ENCODE measurements at regions not wholly inside any gene's neighbourhood (a gene's known extent, or its start where the extent isn't known, plus 50 kb on each side); places are given as distances from the start of the nearest gene placed in this dataset.

DNA sequence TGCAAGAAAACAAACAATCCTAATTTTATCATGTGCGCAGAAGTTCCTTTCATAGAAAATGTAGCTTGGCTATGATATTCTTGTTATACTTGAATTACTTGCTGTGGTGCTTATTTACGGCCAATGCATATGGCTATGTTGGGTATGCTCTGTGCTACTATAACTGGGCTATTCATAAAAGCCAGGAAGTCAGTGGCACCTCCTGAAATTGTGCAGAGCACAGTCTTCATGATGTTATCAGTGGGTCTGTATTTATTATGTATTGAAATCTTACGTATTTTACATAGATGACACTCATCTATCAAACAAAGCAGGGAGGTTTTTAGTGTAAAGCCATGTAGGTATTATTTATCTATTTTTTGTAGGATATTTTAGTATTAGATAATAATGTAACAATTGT lies 196.5 kb upstream of the NAALADL2 start:
- no peak overlapping the region for H3K27ac Mint-ChIP-seq
- H3K9me3 Mint-ChIP-seq = peaks cover 8% of the 10 kb centered on the region
- no peaks in the 10 kb centered on the region for H3K27me3 Mint-ChIP-seq
- no peak for DNase-seq
- H3K4me1 Mint-ChIP-seq (ENCODE audit: low read depth) = no peaks in the 10 kb centered on the region
- no peak overlapping the region for H3K4me3 Mint-ChIP-seq
- no peaks in the 10 kb centered on the region for H3K36me3 Mint-ChIP-seq (ENCODE audit: low read depth)

DNA sequence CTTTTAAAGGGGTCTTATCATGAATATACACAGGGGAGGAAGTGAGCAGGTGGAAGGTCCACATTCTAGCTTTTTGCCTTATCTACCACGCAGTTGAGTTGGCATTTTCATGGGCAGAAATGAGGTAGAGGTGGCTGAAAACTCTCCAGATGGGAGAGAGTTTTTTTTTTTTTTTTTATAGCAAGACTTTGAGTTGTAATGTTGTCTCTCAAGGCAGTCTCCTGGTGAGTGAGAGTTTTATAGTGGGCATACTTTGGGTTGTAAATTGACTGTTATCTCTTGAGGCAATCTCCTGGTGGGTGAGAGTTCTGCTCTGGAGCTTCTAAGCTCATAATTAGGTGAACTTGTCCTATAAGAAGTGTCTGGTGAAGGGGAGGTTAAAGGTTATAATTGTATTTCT lies 191.7 kb upstream of the NAALADL2 start:
- Mint-ChIP-seq H3K27me3 (no peaks in the 10 kb centered on the region), H3K4me1 (ENCODE audit: low read depth) (no peaks in the 10 kb centered on the region), H3K4me3 (no peak overlapping the region), H3K9me3 (peaks cover 6% of the 10 kb centered on the region), H3K27ac (no peak overlapping the region), H3K36me3 (ENCODE audit: low read depth) (no peaks in the 10 kb centered on the region)
- DNase-seq = no peak

DNA sequence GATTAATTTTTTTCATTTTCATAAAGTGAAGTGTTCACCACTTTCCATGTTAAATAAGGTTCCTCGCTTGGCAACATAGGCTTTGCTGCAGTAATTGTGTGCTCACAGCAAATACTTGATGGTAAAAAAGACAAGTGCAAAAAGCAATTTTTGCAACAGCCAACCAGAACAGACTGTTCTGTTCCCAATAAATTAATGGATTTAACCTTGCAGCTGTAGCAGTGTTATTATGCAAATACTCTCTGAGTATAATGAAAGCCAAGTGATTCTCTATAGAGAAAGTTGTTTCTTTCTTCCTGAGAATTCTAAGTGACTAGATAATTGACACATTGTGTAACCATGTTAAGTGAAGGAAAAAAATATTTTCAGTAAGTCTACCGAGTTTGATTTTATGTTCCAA lies 183.7 kb upstream of the NAALADL2 start:
- H3K36me3 Mint-ChIP-seq (ENCODE audit: low read depth) = no peaks in the 10 kb centered on the region
- DNase-seq = no peak
- no peak overlapping the region for H3K4me3 Mint-ChIP-seq
- H3K4me1 Mint-ChIP-seq (ENCODE audit: low read depth) = no peaks in the 10 kb centered on the region
- peaks cover 3% of the 10 kb centered on the region for H3K9me3 Mint-ChIP-seq
- no peaks in the 10 kb centered on the region for H3K27me3 Mint-ChIP-seq
- no peak overlapping the region for H3K27ac Mint-ChIP-seq

DNA sequence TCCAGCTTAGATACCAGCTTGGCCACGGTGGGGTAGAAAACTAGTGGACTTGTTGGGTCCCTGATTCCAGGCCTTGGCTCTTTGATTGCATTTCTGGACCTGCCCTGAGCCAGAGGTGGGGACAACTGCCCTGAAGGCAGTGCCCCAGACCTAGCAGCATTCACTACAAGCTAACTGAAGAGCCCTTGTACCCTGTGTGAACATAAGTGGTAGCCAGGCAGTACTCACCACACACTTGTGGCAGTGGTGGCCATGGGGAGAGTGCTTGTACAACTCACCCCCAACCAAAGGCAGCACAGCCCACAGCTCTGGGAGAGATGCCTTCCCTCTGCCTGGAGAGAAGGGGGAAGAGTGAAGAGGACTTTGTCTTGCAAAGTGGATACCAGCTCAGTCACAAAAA lies 177.3 kb upstream of the NAALADL2 start:
- DNase-seq = no peak
- Mint-ChIP-seq H3K4me3 (no peak overlapping the region), H3K27me3 (no peaks in the 10 kb centered on the region), H3K4me1 (ENCODE audit: low read depth) (no peaks in the 10 kb centered on the region), H3K9me3 (peaks cover 15% of the 10 kb centered on the region), H3K36me3 (ENCODE audit: low read depth) (no peaks in the 10 kb centered on the region), H3K27ac (no peak overlapping the region)

DNA sequence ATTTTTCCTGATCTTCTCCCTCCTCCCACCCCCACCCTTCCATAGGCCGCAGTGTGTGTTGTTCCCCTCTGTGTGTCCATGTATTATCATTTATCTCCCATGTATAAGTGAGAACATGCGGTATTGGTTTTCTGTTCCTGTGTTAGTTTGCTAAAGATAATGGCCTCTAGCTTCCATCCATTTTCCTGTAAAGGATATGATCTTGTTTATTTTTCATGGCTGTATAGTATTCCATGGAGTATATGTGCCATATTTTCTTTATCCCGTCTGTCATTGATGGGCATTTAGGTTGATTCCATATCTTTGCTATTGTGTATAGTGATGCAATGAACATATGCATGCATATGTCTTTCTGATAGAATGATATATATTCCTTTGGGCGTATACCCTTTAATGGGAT lies 173.3 kb upstream of the NAALADL2 start:
- H3K4me3 Mint-ChIP-seq = no peak overlapping the region
- H3K4me1 Mint-ChIP-seq (ENCODE audit: low read depth) = no peaks in the 10 kb centered on the region
- H3K27me3 Mint-ChIP-seq = no peaks in the 10 kb centered on the region
- no peak overlapping the region for H3K27ac Mint-ChIP-seq
- DNase-seq = no peak
- H3K36me3 Mint-ChIP-seq (ENCODE audit: low read depth) = no peaks in the 10 kb centered on the region
- H3K9me3 Mint-ChIP-seq = peaks cover 24% of the 10 kb centered on the region

DNA sequence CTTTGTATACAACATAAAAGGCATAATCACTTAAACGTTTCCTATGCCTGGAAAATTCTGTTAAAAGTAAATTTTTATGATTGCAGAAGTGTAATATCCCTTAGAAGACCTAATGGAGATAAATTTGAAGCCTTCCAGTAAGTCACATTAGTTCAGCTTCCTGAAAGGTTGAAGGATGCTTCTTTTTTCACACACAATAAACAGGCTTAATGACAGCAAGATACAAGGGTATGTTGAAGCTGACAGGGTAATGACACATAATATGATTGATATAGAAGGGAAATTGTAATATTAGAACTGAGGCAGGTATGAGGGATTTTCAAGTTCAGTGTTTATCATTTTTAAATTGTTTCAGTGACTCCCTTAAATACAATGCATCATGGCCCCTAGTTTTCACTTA lies 161.8 kb upstream of the NAALADL2 start:
- Mint-ChIP-seq H3K9me3 (peaks cover 2% of the 10 kb centered on the region), H3K4me1 (ENCODE audit: low read depth) (no peaks in the 10 kb centered on the region), H3K36me3 (ENCODE audit: low read depth) (no peaks in the 10 kb centered on the region), H3K27me3 (no peaks in the 10 kb centered on the region), H3K4me3 (no peak overlapping the region), H3K27ac (no peak overlapping the region)
- DNase-seq = no peak

DNA sequence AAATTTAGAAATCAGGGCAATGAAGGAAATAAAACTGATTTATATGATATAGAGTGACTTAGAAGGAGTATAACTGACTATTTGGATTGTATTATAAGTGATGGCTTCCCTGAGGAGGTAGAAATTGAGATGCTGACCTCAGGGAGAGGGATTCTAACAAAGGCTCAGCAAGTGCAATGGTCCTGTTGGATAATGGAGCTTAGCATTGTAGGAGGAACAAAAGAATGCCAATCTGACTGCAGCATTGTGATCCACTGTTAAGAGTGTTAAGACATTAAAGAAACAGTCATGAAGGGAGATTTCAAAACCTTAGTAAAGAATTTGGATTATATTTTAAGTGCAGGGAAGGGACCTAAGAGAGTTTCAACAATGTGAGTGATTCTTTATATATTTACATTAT lies 158.4 kb upstream of the NAALADL2 start:
- Mint-ChIP-seq H3K9me3 (peaks cover 5% of the 10 kb centered on the region), H3K4me1 (ENCODE audit: low read depth) (no peaks in the 10 kb centered on the region), H3K27ac (no peak overlapping the region), H3K27me3 (no peaks in the 10 kb centered on the region), H3K4me3 (no peak overlapping the region), H3K36me3 (ENCODE audit: low read depth) (no peaks in the 10 kb centered on the region)
- DNase-seq = no peak

DNA sequence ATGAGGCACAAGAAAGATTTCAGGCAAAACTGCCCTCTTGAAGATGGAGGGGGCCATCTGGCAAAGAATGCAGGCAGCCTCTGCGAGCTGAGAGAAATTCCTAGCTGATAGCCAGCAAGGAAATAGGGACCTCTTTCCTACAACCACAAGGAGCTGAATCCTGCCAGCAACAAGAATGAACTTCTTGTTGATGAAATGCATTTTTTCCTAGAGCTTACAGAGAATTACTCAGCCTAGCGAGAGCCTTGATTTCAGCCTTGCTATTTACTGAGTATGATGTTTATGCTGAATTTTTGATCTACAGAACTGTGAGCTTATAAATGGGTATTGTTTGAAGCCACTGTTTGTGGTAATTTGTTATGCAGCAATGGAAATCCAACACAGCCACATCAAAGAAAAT lies 148.5 kb upstream of the NAALADL2 start:
- no peak for DNase-seq
- no peak overlapping the region for H3K4me3 Mint-ChIP-seq
- H3K36me3 Mint-ChIP-seq (ENCODE audit: low read depth) = no peaks in the 10 kb centered on the region

DNA sequence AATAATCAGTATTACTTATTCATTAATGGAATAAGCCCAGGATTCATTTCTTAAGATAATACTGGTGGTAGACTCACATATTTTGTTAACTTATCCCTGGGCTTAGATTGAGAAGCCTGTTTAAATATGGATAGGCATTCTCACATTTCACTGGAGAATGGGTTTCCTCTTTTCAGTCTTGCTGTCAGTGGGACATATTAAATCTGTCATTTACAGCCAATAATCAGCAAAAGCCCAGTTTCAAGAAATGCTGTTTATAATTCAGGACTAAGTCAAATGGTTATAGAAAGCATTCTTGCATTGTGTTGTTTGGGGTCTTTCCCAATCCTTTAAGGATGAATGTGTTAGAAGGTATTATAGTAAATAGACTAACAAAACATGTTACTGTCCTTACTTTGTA lies 143.7 kb upstream of the NAALADL2 start:
- Mint-ChIP-seq H3K9me3 (no peaks in the 10 kb centered on the region), H3K27me3 (no peaks in the 10 kb centered on the region), H3K27ac (no peak overlapping the region), H3K36me3 (ENCODE audit: low read depth) (no peaks in the 10 kb centered on the region), H3K4me3 (no peak overlapping the region), H3K4me1 (ENCODE audit: low read depth) (no peaks in the 10 kb centered on the region)
- DNase-seq = no peak

More for the DNA sequence above, 148.5 kb upstream of the NAALADL2 start:
- H3K27me3 Mint-ChIP-seq = no peaks in the 10 kb centered on the region
- no peaks in the 10 kb centered on the region for H3K4me1 Mint-ChIP-seq (ENCODE audit: low read depth)
- peaks cover 6% of the 10 kb centered on the region for H3K9me3 Mint-ChIP-seq
- H3K27ac Mint-ChIP-seq = no peak overlapping the region

DNA sequence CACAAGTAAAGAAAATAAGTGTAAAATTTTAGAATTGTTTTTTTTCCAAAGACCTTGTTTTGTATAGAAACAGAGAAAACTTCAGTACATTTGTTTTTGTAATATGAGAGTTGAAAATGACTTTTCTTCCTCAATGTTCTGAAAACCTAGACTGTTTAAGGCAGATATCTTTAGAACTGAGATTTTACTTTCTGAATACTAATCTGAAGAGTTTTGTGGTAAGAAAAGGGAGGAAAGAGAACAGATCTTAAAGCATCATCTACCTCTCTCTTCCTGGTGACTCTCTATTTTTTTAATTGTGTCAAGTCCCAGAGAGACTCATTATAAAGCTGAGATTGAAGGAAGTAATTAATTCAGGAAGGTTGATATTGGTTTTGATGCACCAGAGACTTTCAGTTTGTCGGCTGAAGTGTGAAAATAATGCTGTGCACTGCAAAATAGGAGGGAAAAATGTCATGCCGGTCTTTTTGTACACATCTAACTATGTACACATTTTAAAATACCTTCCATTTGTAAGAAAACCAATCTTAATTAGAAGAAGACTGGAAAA lies 142.1 kb upstream of the NAALADL2 start:
- peaks cover 2% of the 10 kb centered on the region for H3K9me3 Mint-ChIP-seq
- H3K27me3 Mint-ChIP-seq = no peaks in the 10 kb centered on the region
- DNase-seq = no peak

DNA sequence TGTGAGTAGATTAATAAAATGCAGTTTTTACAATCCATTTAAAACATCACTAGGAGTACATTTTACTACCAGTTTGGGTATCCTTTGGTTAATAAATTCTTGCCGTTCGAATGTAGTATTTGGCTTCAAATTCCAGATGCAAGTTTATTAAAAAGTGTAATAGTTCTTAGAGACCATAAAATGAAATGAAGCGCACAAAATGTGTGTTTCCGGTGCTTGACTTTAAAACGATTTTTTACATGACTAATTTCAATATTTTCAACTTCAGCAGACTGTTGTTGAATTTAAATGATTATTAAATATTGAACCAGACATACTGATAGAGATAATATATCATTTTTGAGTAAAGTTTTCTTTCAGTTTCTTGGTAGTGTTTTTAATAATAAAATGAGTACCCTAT lies 138.4 kb upstream of the NAALADL2 start:
- Mint-ChIP-seq H3K9me3 (peaks cover 2% of the 10 kb centered on the region), H3K27ac (no peak overlapping the region), H3K4me3 (no peak overlapping the region), H3K27me3 (no peaks in the 10 kb centered on the region), H3K36me3 (ENCODE audit: low read depth) (no peaks in the 10 kb centered on the region), H3K4me1 (ENCODE audit: low read depth) (no peaks in the 10 kb centered on the region)
- DNase-seq = no peak

More for the DNA sequence above, 142.1 kb upstream of the NAALADL2 start:
- H3K4me3 Mint-ChIP-seq = no peak overlapping the region
- H3K27ac Mint-ChIP-seq = no peak overlapping the region
- H3K4me1 Mint-ChIP-seq (ENCODE audit: low read depth) = no peaks in the 10 kb centered on the region
- H3K36me3 Mint-ChIP-seq (ENCODE audit: low read depth) = no peaks in the 10 kb centered on the region

DNA sequence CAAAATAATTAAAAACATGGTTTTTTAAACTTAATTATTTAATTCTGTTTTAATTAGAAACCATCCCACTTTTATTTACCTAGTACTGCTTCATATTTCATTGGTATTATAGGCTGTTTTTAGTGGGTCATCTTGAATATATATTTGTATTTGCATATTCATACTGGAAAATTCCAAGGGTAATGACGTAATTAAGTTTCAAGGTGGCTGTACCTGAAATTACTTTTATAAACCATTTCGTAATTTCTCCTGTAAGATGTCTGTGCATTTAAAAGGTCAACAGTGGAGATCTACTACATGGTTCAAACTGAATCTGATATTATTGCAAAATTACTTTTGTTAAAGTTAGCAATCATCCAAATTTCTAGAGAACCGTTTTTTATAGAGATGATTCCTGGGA lies 133.8 kb upstream of the NAALADL2 start:
- no peak for DNase-seq
- Mint-ChIP-seq H3K9me3 (peaks cover 8% of the 10 kb centered on the region), H3K4me3 (no peak overlapping the region), H3K4me1 (ENCODE audit: low read depth) (no peaks in the 10 kb centered on the region), H3K27ac (no peak overlapping the region), H3K36me3 (ENCODE audit: low read depth) (no peaks in the 10 kb centered on the region), H3K27me3 (no peaks in the 10 kb centered on the region)

DNA sequence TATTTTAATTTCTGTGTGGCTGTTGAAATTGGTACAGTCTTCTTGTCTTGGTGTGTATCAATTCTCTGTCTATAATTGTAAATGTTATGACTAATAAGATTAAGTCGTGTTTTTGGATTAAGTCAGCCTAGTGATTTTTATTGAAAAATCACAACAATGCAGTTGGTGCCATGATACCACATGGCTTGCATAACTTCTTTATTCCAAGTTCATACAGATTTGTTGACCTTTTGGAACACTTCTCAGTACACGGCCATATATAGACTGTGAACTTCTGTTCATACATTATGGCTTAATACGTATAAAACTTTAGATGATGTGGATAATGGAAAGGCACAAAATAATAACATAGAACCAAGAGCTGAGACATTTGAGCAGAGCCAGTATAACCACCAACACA lies 121.2 kb upstream of the NAALADL2 start:
- Mint-ChIP-seq H3K36me3 (ENCODE audit: low read depth) (no peaks in the 10 kb centered on the region), H3K27me3 (no peaks in the 10 kb centered on the region), H3K9me3 (peaks cover 14% of the 10 kb centered on the region), H3K27ac (no peak overlapping the region), H3K4me1 (ENCODE audit: low read depth) (no peaks in the 10 kb centered on the region), H3K4me3 (no peak overlapping the region)
- no peak for DNase-seq

DNA sequence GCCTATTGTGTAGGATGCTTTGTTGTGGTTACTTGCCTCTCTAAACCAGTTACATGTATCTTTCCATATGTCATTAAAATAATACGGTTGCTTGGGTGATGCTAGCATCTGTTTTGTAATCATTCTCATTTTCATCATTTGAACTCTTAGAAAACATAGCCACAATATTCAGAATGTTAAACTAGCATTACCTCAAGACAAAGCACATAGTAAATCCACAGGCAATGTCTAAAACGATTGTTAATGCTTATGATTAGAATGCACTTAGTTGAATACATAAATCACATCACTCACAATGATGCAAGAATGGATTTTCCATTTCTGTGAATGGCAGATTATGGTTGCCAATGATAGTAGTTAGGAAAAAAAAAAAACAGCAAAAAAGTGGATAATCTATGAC lies 110.0 kb upstream of the NAALADL2 start:
- no peak overlapping the region for H3K27ac Mint-ChIP-seq

DNA sequence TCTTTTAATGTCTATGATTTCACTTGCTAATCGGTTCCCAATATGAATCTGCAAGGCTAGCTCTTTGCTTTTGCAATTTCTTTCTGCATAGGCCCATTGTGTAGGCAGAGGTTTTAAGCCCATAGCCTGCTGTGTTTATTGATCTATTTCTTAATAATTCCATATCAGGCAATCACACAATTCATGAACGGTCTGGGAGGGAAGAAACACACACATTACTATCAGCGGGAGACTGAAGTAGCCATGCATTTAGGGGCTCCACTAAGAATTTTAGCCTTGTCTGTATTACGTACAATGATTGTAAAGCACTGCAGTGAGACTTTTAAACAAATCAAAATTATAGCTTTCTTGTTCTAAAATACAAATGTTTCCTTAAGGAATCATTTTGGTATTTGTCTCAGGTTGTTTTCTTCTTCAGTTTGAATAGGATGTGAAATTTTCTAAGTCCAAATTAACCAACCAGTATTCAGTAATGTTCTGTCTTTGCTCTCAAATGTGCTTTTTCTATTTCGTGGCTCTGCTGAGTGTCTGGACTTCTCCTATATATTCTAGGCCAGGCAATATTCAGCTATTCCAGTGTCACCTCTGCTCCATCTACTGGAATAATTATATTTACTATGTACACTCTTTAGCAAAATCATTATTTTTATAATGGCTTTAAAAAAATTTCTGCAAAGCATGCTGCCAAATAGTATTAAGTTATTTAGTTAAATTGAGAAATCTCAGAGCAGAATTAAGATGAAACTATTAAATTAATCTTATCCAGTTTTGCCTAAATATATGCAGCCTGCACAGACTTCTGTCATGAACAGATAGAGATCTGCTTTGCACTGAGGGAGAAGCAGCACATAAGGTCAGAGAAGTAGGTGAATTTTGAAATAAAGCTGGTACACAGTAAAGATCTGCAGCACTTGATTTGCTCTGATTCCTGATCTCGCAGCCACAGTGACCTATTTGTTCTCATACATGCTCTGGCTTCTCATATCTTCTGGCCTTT lies 103.0 kb upstream of the NAALADL2 start:
- H3K27ac Mint-ChIP-seq = no peak overlapping the region
- no peaks in the 10 kb centered on the region for H3K4me1 Mint-ChIP-seq (ENCODE audit: low read depth)
- no peak for DNase-seq
- H3K4me3 Mint-ChIP-seq = no peak overlapping the region
- no peaks in the 10 kb centered on the region for H3K36me3 Mint-ChIP-seq (ENCODE audit: low read depth)
- H3K9me3 Mint-ChIP-seq = peaks cover 8% of the 10 kb centered on the region
- H3K27me3 Mint-ChIP-seq = no peaks in the 10 kb centered on the region

More for the DNA sequence above, 110.0 kb upstream of the NAALADL2 start:
- Mint-ChIP-seq H3K9me3 (peaks cover 24% of the 10 kb centered on the region), H3K4me1 (ENCODE audit: low read depth) (no peaks in the 10 kb centered on the region), H3K36me3 (ENCODE audit: low read depth) (no peaks in the 10 kb centered on the region), H3K4me3 (no peak overlapping the region), H3K27me3 (no peaks in the 10 kb centered on the region)
- no peak for DNase-seq
